GM18519 (cell line): ENCODE measurements at regions not wholly inside any gene's neighbourhood (a gene's known extent, or its start where the extent isn't known, plus 50 kb on each side); places are given as distances from the start of the nearest gene placed in this dataset.
"Not testable (repeated sequence)": the region's sequence is repeated elsewhere in the genome, so short reads cannot be mapped to it uniquely, and the experiment has no call there.

Source experiments
- ATAC-seq: cut with Tn5 transposase; IDR thresholded peaks from one replicate; pipeline ENCODE4 v1.9.1; 2021; ENCODE audit warnings: mild to moderate bottlenecking, moderate library complexity; ENCODE audit not compliant: unreplicated experiment, low FRiP score

DNA sequence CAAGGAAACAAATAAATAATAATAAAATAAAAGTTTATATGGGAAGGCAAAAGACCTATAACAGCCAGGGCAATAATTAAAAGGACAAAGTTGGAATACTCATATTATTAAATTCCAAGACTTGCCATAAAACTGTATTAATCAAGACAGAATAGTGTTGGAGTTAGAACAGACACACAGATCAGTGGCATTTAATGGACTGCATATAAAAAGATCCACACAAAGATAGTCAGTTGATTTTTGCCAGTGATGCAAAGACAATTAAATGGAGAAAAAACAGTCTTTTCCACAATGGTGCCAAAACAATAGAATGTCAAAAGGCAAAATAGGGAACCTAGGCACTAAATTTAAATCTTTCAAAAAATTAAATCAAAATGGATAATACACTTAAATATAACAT is 587.1 kb upstream of the GRIA3 start:
- ATAC-seq, result no peak

DNA sequence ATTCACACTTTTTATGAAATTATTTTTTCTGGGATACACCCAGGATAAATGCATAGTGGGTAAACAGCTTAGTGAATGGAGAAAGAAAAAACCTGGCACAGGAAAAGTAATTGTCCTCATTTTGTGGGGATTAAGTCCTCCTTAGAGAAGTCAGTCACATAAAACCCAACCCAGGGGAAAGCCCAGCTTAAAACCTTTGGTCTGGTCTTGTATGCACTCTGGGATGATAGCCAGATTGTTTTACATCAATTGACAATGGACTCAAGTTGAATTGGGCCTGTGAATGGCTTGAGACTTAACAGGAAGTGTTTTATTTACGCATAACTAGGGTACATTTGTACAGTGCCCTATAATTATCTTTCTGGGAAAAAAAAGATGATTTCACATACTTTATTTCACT is 561.3 kb upstream of the GRIA3 start:
- no peak for ATAC-seq

DNA sequence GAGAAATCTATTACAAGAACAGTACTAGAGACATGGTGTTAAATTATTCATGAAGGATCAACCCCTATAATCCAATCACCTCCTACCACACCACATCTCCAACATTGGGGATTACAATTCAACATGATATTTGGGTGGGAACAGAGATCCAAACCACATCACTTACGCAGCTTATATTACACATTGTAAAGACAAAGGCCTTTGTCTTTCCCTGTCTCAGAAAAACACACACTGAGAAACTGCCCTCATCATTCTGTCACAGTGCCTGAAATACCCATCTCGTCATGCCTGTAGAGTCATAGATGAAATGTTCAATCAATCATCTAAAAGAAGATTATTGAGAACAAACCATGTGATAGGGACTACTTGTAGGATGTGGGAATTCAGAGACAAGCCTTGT is 558.8 kb upstream of the GRIA3 start:
- ATAC-seq, result no peak

DNA sequence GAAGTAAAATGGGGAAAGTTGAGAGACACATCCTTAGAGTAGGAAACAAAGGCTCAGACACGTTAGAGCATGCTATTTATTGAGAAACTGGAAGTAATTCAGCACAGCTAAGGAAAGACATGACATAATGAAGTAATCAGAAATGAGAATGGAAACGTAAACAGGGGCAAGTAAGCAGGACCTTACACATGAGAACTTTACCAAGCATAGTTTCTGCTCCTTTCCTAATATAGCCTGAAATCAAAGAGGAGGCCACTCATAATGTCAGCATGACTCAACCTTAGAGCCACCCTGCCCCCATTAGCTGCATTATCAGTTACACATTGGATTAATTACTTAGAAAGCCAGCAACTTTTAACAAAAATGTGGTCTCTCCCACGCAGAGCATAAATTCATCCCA is 558.3 kb upstream of the GRIA3 start:
- no peak for ATAC-seq

DNA sequence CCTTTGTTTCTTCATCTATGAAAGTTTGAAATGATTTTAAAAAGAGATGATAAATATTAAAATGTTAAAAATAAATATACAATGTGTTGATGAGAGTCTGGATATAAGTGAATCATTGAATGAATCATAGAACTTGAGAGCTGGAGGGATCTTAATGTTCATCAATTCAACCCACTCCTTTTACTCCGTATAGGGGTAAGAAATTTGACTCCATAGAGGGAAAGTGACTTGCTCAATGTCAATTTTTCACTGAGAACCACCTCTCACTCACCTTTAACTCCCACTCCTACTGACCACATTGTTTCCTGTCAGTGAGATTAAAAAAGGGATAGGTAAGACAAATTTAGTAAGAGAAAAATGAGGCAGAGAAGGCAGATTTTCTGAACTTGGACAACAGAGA is 557.2 kb upstream of the GRIA3 start:
- no peak for ATAC-seq

DNA sequence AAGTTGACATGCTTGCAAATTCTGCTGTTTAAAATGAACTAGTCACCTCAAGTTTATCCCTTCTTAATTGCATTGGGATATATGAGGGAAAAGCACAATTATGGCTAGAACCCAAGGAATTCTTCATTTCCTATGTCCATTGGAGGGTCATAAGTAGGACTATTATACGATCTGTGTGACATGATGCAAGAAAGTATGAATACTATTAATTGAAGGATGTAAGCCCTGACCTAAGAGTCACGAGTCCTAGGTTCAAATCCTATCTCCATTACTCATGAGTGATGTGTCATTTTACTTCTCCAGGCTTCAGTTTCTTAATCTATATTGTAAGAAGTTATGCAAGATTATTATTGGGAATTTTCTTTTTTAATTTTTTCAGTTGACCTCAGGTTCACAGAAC is 542.9 kb upstream of the GRIA3 start:
- no peak for ATAC-seq

DNA sequence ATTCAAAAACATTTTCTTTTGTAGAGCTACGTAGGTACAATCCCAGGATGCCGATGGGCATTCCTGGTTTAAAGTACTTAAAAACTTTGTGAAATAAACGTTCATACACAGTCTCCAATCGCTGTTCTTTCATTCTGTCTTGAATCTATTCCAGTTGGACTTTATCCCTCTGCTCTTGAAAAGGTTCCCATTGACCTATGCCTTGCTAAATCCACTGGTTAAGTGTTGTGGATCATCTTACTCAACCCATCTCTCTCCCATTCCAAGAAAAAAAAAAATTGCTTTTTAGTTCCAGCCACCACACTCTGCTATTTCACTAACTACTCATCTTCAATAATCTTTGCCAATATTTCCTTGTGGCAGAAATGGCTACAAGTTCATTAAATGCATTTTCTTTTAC is 542.3 kb upstream of the GRIA3 start:
- ATAC-seq, result no peak

DNA sequence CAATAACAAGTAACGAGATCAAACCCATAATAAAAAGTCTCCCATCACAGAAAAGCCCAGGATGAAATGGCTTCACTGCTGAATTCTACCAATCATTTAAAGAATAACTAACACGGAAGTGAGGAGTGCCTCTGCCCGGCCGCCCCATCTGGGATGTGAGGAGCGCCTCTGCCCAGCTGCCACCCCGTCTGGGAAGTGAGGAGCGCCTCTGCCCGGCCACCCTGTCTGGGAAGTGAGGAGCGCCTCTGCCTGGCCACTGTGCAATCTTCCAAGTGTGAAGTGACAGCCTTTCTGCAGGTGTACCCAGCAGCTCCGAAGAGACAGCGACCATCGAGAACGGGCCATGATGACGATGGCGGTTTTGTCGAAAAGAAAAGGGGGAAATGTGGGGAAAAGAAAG is 528.8 kb upstream of the GRIA3 start:
- not testable (repeated sequence) for ATAC-seq

DNA sequence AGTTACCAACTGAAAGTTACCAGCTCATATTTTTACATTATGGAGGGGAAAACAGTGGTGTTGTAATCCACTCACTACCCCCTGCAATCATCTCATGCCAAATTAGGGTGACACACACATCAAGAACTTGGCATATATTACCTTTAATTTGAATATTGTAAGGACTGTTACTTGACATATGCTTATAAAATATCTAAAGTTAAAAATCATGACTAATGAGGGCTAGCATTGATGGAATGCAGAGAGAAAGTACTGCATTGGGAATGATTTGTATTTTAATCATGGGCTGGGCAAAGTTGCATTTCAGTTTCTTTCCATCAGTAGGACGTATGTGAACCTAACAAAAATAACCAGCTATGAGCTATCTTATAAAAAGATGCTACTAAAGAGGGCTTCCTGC is 517.5 kb upstream of the GRIA3 start:
- ATAC-seq, result no peak

DNA sequence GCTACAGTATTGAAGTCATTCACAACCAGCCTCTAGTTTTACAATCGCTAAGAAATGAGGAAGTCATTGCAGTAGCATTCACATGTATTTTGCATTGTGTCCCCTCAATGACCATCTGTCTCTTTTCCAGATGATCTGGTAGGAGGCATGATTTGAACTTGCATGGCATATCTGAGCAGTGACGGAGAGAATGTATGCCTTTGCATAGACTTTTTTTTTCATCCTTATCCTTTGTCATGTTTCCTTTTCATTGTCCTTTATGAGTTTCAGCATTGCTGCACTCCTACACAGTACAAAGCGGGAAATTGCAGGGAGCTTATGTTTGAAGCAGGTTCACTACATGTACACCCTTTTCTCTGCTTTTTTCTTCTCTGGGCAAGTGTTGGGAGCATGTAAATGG is 516.4 kb upstream of the GRIA3 start:
- no peak for ATAC-seq

DNA sequence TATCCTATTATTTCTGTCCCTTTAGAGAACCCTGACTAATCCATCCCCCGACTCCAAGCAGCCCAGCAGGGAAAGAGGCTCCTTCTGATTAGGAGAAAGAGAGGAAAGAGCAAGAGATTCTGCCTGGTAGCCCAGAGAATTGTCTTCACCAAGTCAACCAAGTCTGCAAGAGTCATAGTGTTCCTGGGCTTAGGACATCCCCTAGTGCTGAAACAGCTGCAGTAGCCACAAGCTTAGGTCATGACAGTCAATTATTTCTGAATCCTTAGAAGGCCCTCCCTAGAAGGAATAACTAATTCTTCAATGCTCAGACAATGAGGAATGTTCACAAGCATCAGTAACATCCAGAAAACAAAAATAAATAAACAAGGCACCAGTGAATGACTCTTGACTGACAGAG is 480.3 kb upstream of the GRIA3 start:
- no peak for ATAC-seq

DNA sequence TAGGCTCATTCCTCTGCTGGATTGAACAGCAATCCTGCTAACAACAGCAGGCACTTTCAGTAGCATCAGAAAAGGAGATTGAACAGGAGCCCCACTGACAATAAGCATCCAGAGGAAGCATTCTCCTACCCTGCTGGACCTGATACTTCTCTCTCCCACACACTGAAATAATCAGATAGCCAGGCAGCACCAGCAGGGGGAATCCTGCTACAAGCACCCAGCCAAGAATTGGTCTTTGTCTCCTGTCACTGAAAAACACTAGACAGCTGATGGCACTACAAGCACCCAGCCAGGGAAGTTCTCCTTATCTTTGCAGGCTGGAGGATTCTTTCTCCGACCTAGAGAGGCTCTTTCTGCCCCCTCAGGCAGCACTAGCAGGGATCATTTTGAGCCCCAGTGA is 444.3 kb upstream of the GRIA3 start:
- ATAC-seq, result no peak

DNA sequence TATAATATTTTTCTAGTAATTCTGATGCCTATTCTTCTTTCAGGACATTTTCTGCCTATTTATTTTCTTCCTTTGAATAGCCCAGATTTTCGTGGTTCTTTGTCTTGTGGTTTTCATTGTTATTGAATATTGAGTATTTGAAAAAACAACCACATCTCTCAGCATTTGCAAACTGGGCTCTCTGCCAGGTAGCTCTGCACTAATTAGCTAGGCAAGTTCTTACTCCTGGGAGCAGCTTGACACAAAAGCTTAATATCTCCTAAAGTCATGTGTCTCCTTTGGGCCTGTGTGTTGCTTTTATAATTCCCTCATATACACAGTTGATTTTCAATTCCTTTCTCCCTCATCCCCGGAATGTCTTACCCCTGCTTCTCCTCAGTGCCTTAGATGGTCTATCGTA is 413.5 kb upstream of the GRIA3 start:
- no peak for ATAC-seq

DNA sequence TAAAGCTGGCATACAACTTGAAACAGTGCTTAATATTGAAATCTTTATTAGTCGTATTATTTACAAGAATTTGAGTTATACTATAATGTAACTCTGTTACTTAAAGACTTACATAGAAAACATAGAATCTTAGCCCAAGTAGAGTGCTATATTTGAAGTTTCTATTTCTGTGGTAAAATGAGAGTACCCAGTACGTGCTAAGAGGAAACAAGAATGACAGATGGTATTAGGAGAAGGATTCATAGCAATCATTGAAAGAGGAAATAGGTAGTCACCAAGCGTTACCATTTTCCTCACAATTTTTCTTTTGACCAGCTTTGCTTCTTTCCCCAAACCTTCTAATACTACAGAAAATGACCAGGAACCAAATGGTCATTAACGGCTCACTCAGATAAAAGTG is 412.1 kb upstream of the GRIA3 start:
- no peak for ATAC-seq

DNA sequence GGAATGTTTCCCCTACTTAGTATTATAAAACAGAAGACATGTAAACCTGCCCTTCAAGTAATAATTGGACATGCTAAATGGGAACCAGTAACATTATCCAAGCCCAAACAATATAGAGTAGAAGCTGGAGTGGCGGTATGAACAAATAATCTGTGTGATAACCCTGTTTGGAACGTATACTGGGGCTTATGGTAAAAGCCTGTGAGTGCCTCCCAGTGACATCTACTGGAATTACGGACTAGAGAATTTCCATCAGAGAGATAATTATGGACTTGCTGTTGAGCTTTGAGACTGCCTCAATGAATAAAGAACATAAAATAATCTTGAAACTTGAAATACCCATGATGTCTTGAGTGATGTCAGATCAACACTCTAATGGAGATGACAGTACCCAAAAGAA is 406.3 kb upstream of the GRIA3 start:
- no peak for ATAC-seq

DNA sequence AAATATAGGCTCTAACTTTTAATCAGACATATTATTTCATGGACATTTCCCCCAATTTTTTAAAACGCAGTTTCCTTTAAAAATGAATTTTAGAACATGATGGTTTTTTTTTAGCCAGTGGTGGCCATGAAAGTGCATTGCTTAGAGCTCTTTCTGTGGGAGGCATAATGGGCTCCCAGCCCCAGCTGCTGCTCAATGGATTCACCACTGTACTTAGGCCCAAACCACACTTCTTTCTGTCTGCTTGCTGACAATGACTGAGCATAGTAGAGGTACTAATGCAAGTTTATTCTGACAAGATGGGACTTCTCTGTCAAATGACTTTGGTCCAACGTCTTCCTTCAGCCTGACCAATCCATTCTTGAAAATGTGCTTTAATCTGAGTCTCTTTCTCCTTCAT is 400.2 kb upstream of the GRIA3 start:
- ATAC-seq, result no peak

DNA sequence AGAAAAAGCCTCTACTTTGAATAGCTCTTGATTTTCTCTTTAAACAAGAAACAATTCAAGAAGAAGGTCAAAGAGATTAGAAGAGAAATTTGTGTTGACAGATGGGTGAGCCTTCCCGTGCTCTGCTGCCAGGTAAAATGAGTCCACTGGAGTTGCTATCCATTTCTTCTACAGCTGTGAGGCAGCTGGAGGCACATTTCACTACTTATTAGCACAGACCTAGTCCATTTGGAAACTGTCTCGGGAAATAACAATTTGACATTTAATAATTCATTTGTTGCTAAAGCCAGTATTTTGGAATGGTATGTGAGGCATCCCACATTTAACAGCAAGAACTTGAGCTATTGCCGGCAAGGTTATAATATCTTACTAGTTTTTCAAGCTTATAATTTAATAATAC is 396.8 kb upstream of the GRIA3 start:
- no peak for ATAC-seq

DNA sequence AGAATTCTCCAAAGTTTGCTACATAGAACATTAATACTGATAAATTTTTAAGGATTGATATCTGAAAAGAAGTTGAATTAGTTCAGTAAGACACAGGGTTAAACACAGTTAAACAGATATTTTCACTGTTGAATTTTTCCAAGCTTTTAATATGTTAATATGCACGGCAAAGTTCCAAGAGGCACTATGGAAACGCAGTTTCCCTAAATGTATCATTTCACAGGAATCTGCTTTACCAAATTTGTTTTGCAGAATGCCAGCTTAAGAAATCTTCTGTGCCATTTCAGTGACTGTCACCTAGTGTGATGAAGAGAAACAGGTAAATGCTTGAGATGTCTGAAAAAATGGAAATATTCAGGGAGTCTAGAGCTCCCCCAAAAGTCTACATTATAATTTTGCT is 395.9 kb upstream of the GRIA3 start:
- ATAC-seq, result no peak

DNA sequence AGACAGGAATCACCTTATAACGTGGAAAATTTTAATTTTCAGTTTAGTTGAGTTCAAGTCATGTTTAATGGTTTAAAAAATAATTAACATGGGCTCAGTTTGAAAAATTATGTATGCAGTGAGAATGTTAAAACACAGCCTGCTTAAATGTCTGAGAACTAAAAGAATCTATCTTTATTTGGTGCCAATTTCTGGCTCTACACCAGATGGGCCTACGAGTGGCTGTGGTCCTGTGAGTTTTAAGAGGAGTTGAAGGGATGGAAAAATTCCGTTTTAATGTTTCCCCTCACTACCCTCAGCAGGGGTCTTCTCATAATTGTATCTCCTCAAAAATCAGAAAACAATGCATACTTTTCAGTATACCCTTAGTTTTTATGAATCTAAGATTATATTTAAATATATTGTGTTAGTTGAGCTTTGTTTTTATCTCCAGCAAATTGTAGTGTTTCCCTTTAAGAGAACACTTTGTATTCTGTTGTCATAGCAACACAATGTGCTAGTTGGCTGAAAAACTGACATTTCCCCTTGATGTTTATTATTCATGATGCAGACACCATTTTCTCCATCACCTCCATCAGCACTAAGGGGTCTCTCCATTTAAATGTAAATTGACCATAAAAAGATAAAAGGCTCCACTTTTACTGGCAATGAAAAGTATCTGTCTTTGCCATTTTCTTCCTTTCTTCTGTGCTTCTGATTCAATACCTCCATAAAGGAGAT is 393.5 kb upstream of the GRIA3 start:
- ATAC-seq, result no peak

DNA sequence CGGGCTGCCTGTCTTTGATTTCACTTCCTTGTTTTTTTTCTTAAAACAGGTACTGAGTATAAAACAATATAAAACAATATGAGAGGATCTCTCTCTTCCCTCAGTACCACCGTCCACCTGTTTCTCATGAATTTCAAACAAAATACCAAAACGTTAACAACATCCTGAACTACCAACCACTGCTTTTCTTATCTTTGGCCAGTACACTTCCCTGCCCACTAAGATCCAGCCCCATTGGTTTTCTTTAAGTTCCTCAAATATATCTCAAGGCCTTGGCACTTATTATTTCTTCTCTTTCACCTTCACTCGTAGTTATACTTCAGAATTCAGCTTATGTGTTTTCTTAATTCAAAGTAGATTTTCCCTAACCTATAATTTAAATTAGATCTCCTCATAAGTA is 370.2 kb upstream of the GRIA3 start:
- ATAC-seq, result no peak

DNA sequence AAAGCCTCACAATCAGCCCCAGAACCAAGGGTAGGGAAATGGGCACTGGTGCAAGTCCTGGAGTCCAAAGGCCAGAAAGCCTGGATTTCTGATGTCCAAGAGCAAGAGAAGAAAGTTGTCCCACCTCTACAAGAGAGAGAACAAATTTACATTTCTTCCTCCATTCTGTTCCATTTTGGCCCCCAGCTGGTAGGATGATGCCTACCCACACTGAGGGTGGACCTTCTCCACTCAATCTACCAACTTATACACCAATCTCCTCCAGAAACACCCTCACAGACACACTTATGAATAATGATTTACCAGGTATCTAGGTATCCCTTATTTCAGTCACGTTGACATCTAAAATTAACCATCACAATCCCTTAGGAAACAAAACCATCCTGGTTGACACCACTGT is 367.8 kb upstream of the GRIA3 start:
- no peak for ATAC-seq

DNA sequence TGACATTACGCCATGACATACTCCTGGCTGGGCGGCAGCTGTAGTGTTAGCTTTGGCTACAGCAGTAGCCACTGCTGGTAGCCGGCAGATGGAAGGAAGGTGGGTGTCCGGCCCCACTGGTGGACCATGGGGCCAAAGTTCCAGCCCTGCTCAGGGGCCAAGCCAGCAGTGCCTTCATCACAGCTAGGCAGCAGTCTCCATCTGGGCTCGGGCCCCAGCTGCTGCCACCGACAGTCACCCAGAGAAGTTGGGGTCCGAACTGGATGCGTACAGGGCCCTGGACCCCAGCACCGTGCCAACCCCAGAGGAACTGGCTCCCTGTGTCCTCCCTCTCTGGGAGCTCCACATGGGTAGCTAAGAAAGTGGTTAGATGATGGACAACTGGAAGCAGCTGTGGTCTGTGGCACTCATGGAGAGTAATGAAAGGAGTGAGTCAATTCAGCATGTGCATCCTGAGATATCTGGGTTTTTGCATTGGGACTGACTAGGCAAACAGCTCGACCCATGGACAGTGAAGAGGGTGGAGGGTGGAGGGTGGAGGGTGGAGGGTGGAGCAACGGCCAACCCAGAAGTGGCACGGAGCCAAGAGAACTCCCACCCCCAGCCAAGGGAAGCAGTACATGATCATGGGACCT is 366.6 kb upstream of the GRIA3 start:
- ATAC-seq, result no peak

DNA sequence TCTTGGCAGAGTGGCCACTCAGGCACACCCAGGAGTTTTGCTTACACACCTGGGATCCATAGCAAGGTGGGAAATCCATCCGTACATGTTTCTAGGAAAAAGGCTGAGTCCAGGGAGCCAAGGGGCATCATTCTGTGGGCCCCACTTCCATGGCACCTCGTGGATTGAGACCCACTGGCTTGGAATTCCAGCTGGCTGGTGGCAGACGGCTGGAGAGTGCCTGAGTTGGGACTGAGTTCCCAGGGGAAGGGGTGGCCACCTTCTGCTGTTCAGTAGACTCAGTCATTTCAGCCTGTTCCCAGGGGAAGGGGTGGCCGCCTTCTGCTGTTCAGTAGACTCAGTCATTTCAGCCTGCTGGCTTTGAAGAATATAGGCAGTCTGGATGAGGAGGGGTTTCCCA is 366.0 kb upstream of the GRIA3 start:
- no peak for ATAC-seq
